ENCODE measurements at regions not wholly inside any gene's neighbourhood (a gene's known extent, or its start where the extent isn't known, plus 50 kb on each side); places are given as distances from the start of the nearest gene placed in this dataset.

DNA sequence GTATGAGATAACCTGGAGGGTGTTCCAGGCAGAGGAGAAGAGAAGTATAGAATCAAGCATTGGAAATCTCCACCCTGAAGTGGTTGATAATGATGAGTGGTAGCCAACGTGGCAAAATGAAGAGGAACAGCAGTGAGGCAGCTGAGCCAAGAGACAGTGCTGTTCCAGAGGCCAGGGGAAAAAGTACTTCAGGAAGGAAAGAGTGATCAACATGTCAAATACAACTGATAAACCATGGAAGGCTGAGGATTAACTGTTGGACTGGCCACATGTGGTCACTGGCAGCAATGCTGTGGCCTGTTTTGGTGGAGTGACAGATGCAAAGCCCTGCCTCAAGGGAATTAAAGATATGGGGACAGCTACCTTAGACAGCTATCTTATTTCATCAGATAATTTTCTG lies 51.9 kb upstream of the RMP24 start:
- H3K9me3 ChIP-seq, result no peaks in the 10 kb centered on the region
- H3K4me1 ChIP-seq, result no peaks in the 10 kb centered on the region
- DNase-seq (ENCODE audit: low read depth in 1 of 2, low spot score in 1 of 2) (no peak), FAIRE-seq (no peak), ATAC-seq (no peak)
- H3K4me2 ChIP-seq, result no peak overlapping the region
- WGBS (ENCODE audit: missing lambda C conversion rate), result 0% methylated on average over 1 of the region's 1 CpG
- CTCF ChIA-PET, result interaction anchor here (2.3 kb wide), 1 partner anchor 29 kb away, joined by 8 read pairs; no protein-coding TSS in a partner anchor
- POLR2A ChIA-PET, result no interaction called here
- no peak overlapping the region for H3K4me3 ChIP-seq
- TF ChIP-seq KDM1A (IDR thresholded peaks at IDR 0.05; ENCODE audit: low read depth) (no peak), TFCP2L1 (CRISPR knock-in tag; IDR thresholded peaks at IDR 0.05) (no peak), HEYL (CRISPR knock-in tag; IDR thresholded peaks at IDR 0.05) (no peak), EP300 (IDR thresholded peaks at IDR 0.05) (no peak)
- TF ChIP-seq, protein P1, sequence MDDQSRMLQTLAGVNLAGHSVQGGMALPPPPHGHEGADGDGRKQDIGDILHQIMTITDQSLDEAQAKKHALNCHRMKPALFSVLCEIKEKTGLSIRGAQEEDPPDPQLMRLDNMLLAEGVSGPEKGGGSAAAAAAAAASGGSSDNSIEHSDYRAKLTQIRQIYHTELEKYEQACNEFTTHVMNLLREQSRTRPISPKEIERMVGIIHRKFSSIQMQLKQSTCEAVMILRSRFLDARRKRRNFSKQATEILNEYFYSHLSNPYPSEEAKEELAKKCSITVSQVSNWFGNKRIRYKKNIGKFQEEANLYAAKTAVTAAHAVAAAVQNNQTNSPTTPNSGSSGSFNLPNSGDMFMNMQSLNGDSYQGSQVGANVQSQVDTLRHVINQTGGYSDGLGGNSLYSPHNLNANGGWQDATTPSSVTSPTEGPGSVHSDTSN (IDR thresholded peaks at IDR 0.05), result no peak
- TF ChIP-seq, protein P2, sequence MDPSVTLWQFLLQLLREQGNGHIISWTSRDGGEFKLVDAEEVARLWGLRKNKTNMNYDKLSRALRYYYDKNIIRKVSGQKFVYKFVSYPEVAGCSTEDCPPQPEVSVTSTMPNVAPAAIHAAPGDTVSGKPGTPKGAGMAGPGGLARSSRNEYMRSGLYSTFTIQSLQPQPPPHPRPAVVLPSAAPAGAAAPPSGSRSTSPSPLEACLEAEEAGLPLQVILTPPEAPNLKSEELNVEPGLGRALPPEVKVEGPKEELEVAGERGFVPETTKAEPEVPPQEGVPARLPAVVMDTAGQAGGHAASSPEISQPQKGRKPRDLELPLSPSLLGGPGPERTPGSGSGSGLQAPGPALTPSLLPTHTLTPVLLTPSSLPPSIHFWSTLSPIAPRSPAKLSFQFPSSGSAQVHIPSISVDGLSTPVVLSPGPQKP (IDR thresholded peaks at IDR 0.05; ENCODE audit: low read depth, low read length), result no peak
- TF ChIP-seq, protein P3, sequence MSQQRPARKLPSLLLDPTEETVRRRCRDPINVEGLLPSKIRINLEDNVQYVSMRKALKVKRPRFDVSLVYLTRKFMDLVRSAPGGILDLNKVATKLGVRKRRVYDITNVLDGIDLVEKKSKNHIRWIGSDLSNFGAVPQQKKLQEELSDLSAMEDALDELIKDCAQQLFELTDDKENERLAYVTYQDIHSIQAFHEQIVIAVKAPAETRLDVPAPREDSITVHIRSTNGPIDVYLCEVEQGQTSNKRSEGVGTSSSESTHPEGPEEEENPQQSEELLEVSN (IDR thresholded peaks at IDR 0.05; ENCODE audit: borderline replicate concordance, low read depth), result no peak
- TF ChIP-seq, protein P4, sequence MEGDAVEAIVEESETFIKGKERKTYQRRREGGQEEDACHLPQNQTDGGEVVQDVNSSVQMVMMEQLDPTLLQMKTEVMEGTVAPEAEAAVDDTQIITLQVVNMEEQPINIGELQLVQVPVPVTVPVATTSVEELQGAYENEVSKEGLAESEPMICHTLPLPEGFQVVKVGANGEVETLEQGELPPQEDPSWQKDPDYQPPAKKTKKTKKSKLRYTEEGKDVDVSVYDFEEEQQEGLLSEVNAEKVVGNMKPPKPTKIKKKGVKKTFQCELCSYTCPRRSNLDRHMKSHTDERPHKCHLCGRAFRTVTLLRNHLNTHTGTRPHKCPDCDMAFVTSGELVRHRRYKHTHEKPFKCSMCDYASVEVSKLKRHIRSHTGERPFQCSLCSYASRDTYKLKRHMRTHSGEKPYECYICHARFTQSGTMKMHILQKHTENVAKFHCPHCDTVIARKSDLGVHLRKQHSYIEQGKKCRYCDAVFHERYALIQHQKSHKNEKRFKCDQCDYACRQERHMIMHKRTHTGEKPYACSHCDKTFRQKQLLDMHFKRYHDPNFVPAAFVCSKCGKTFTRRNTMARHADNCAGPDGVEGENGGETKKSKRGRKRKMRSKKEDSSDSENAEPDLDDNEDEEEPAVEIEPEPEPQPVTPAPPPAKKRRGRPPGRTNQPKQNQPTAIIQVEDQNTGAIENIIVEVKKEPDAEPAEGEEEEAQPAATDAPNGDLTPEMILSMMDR (IDR thresholded peaks at IDR 0.05), result no peak
- no peak overlapping the region for H3K27ac ChIP-seq

Small RNA genes lying in the stretch of these regions (small RNA-seq; reads per million reads assigned to genes)
- 0 to 2.7 (median 1.3) reads per million in 6 experiments for gene MIR187
